Caco-2 (cell line): ENCODE measurements at regions not wholly inside any gene's neighbourhood (a gene's known extent, or its start where the extent isn't known, plus 50 kb on each side); places are given as distances from the start of the nearest gene placed in this dataset.

Experiments used
- BruUV-seq: library from RNA; stranded (reverse); fragments of 400-500 nt; replicated peaks from 2 replicates; lab custom pipeline; 2021; lab: Mats Ljungman, UMichigan
- CTCF ChIA-PET: fragments of 300-600 bp; sonication (Branson Sonifier 250); formaldehyde crosslinking; loops from one replicate; lab custom pipeline; 2022; ENCODE audit warnings: antibody characterized with exemption; lab: Charles Lee
- POLR2A ChIA-PET: fragments of 300-600 bp; sonication (Branson Sonifier 250); formaldehyde crosslinking; loops from one replicate; lab custom pipeline; 2022; ENCODE audit warnings: antibody characterized with exemption; lab: Charles Lee
- DNase-seq, 2 experiments: peaks; one replicate each; pipeline versions ENCODE4 v3.0.0 to v3.0.0-alpha.2; 2020 to 2022
- H3K27me3 ChIP-seq: replicated peaks from 2 replicates; pipeline ENCODE4 v1.6.0; 2011; ENCODE audit warnings: low read length; ENCODE audit not compliant: control insufficient read depth, insufficient read depth
- H3K36me3 ChIP-seq: 2 replicates; pipeline ENCODE4 v1.5.1; 2011; ENCODE audit warnings: low read length; ENCODE audit not compliant: control insufficient read depth, insufficient read depth
- H3K4me1 ChIP-seq: fragments of 250-450 bp; sonication (Bioruptor Pico); 2 replicates; pipeline ENCODE4 v1.5.1; 2020; ENCODE audit warnings: mild to moderate bottlenecking
- H3K4me3 ChIP-seq: 2 replicates; pipeline ENCODE4 v1.5.1; 2011; ENCODE audit warnings: low read depth, mild to moderate bottlenecking, control low read depth, low read length
- H3K9me3 ChIP-seq: fragments of 250-450 bp; sonication (Bioruptor Pico); 2 replicates; pipeline ENCODE4 v1.5.1; 2020; ENCODE audit warnings: mild to moderate bottlenecking, moderate library complexity
- H3K27ac Mint-ChIP-seq: one replicate; pipeline ENCODE4 v1.8.0; 2022; ENCODE audit warnings: mixed read lengths; ENCODE audit not compliant: unreplicated experiment
- H3K27me3 Mint-ChIP-seq: one replicate; pipeline ENCODE4 v1.8.0; 2022; ENCODE audit warnings: mixed read lengths; ENCODE audit not compliant: insufficient read depth, unreplicated experiment
- H3K36me3 Mint-ChIP-seq: one replicate; pipeline ENCODE4 v1.8.0; 2022; ENCODE audit warnings: mild to moderate bottlenecking, mixed read lengths; ENCODE audit not compliant: insufficient read depth, unreplicated experiment
- H3K4me1 Mint-ChIP-seq: one replicate; pipeline ENCODE4 v1.8.0; 2022; ENCODE audit warnings: low read depth, mixed read lengths; ENCODE audit not compliant: unreplicated experiment
- H3K4me3 Mint-ChIP-seq: one replicate; pipeline ENCODE4 v1.8.0; 2022; ENCODE audit warnings: mild to moderate bottlenecking, moderate library complexity, mixed read lengths; ENCODE audit not compliant: unreplicated experiment
- H3K9me3 Mint-ChIP-seq: one replicate; pipeline ENCODE4 v1.8.0; 2022; ENCODE audit warnings: mixed read lengths; ENCODE audit not compliant: unreplicated experiment
- CTCF ChIP-seq, 2 experiments: fragments of 200-600 bp in 1 of 2; IDR thresholded peaks; 1 replicate in 1 of 2; 2 replicates in 1 of 2; pipeline versions ENCODE4 v1.5.1 to v1.8.0; 2011 to 2022; ENCODE audit warnings: antibody characterized with exemption in 1 of 2, control low read depth in 1 of 2, inconsistent platforms in 1 of 2, low read depth in 1 of 2, low read length in 1 of 2, mild to moderate bottlenecking in 1 of 2, moderate library complexity in 1 of 2; ENCODE audit not compliant: insufficient read depth in 1 of 2, severe bottlenecking in 1 of 2, unreplicated experiment in 1 of 2
- intact Hi-C: fragments of 100-400 bp; cut with micrococcal nuclease; formaldehyde crosslinking; loops from one replicate; pipeline ENCODE4 v1.10.0; 2022; ENCODE audit not compliant: unreplicated experiment

GRCh38 chr2:766255-766654 is 89.0 kb upstream of the TMEM18 start:
- intact Hi-C loops: no loop called here
- Histone ChIP-seq H3K27me3 (no peaks in the 10 kb centered on the region), H3K4me1 (no peaks in the 10 kb centered on the region), H3K9me3 (no peaks in the 10 kb centered on the region), H3K36me3 (no peaks in the 10 kb centered on the region), H3K4me3 (no peak overlapping the region)
- Mint-ChIP-seq H3K4me3 (no peak overlapping the region), H3K36me3 (no peaks in the 10 kb centered on the region), H3K4me1 (no peaks in the 10 kb centered on the region), H3K27ac (no peak overlapping the region), H3K27me3 (peaks cover 4% of the 10 kb centered on the region), H3K9me3 (no peaks in the 10 kb centered on the region)
- POLR2A ChIA-PET: no interaction called here
- CTCF ChIA-PET: no interaction called here
- TF ChIP-seq CTCF (IDR thresholded peaks at IDR 0.05; ENCODE audit: insufficient read depth in 1 of 2, low read depth in 1 of 2, low read length in 1 of 2, severe bottlenecking in 1 of 2, unreplicated experiment in 1 of 2): no peak
- BruUV-seq: no TSS peak
- no peak for DNase-seq

GRCh38 chr2:765369-765768 is 88.2 kb upstream of the TMEM18 start:
- no peak for DNase-seq
- no peak overlapping the region for H3K4me3 ChIP-seq
- CTCF ChIA-PET: no interaction called here
- no peaks in the 10 kb centered on the region for H3K4me1 ChIP-seq
- no peaks in the 10 kb centered on the region for H3K9me3 ChIP-seq
- H3K27me3 ChIP-seq: no peaks in the 10 kb centered on the region
- Mint-ChIP-seq H3K4me3 (no peak overlapping the region), H3K9me3 (no peaks in the 10 kb centered on the region), H3K4me1 (no peaks in the 10 kb centered on the region), H3K27me3 (peaks cover 4% of the 10 kb centered on the region), H3K27ac (no peak overlapping the region), H3K36me3 (no peaks in the 10 kb centered on the region)
- no peaks in the 10 kb centered on the region for H3K36me3 ChIP-seq
- intact Hi-C loops: no loop called here
- no peak for TF ChIP-seq CTCF (IDR thresholded peaks at IDR 0.05; ENCODE audit: insufficient read depth in 1 of 2, low read depth in 1 of 2, low read length in 1 of 2, severe bottlenecking in 1 of 2, unreplicated experiment in 1 of 2)
- BruUV-seq: no TSS peak
- POLR2A ChIA-PET: no interaction called here

DNA sequence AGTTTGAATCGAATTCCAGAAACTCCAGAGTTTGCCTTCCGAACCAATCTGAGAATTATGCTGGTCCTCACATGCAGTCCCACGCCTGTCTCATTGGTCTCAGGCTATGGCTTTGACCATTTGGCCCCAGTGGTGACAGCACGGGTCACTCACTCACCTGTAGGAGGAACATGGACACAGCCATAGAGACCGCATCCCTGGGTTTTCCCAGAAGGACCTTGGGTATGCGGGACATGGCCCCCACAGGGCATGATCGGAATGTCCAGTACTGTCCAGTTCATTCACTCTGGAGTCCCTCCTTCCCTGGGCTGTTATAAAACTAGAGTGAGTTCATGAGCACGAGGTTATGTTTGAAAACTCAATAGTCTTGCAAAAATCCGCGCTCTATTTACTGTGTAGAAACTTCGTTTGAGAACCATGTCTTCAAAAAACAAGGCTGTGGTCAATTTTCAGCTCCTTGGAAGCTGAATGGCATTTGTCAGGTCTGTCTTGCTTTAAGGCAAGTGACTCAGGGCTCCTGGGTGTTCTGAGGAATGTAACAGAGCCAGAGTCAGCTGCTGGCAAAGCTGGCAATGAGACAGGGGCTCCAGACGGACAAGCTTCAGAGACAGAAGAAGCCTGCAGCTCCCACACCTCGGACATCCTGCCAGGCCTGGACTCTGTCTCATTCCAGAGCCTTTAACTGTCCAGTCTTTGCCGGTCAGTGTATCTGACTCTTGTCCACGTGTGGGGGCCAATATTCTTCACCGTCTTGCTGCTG is 86.7 kb upstream of the TMEM18 start:
- no peak for TF ChIP-seq CTCF (IDR thresholded peaks at IDR 0.05; ENCODE audit: insufficient read depth in 1 of 2, low read depth in 1 of 2, low read length in 1 of 2, severe bottlenecking in 1 of 2, unreplicated experiment in 1 of 2)
- H3K27me3 Mint-ChIP-seq: peaks cover 7% of the 10 kb centered on the region
- DNase-seq: no peak
- Histone ChIP-seq H3K4me1 (no peaks in the 10 kb centered on the region), H3K9me3 (no peaks in the 10 kb centered on the region), H3K36me3 (no peaks in the 10 kb centered on the region), H3K27me3 (no peaks in the 10 kb centered on the region), H3K4me3 (no peak overlapping the region)
- H3K9me3 Mint-ChIP-seq: no peaks in the 10 kb centered on the region
- no peaks in the 10 kb centered on the region for H3K4me1 Mint-ChIP-seq
- intact Hi-C loops: no loop called here
- no TSS peak for BruUV-seq
- POLR2A ChIA-PET: no interaction called here
- H3K4me3 Mint-ChIP-seq: no peak overlapping the region
- H3K36me3 Mint-ChIP-seq: no peaks in the 10 kb centered on the region
- CTCF ChIA-PET: no interaction called here
- no peak overlapping the region for H3K27ac Mint-ChIP-seq
